Bone marrow (tissue), 2 donors: ENCODE measurements at regions not wholly inside any gene's neighbourhood (a gene's known extent, or its start where the extent isn't known, plus 50 kb on each side); places are given as distances from the start of the nearest gene placed in this dataset.
"Not testable (repeated sequence)": the region's sequence is repeated elsewhere in the genome, so short reads cannot be mapped to it uniquely, and the experiment has no call there.

Experiments used
- DNase-seq, 2 donors: peaks; one replicate each; lab custom pipeline; 2025; lab: John Stamatoyannopoulos, UW

GRCh38 chr10:90119631-90120280 lies 418.4 kb downstream of the KIF20B start:
- DNase-seq = not testable (repeated sequence)

- DNase-seq = no peak
Measured at GRCh38 chr10:90125456-90126255, 424.3 kb downstream of the KIF20B start.

- DNase-seq = no peak
Measured at GRCh38 chr10:90126256-90126595, 424.8 kb downstream of the KIF20B start.

- no peak for DNase-seq
Measured at GRCh38 chr10:90130321-90131086, 429.1 kb downstream of the KIF20B start.

GRCh38 chr10:90133606-90134005 lies 432.2 kb downstream of the KIF20B start:
- no peak for DNase-seq

- DNase-seq = no peak
Measured at GRCh38 chr10:90136731-90137316, 435.4 kb downstream of the KIF20B start.

- no peak for DNase-seq
Measured at GRCh38 chr10:90138844-90139243, 437.5 kb downstream of the KIF20B start.

GRCh38 chr10:90141791-90142190 lies 440.4 kb downstream of the KIF20B start:
- no peak for DNase-seq

GRCh38 chr10:90143937-90144336 lies 442.5 kb downstream of the KIF20B start:
- DNase-seq = no peak

GRCh38 chr10:90148116-90148855 lies 446.9 kb downstream of the KIF20B start:
- DNase-seq = no peak

- DNase-seq = no peak
Measured at GRCh38 chr10:90149563-90149962, 448.2 kb downstream of the KIF20B start.

- no peak for DNase-seq
Measured at GRCh38 chr10:90162271-90162853, 461.0 kb downstream of the KIF20B start.

- DNase-seq = no peak
Measured at GRCh38 chr10:90167174-90168064, 466.0 kb downstream of the KIF20B start.

- no peak for DNase-seq
Measured at GRCh38 chr10:90168244-90168643, 466.9 kb downstream of the KIF20B start.

- DNase-seq = no peak
Measured at GRCh38 chr10:90171014-90171722, 469.8 kb downstream of the KIF20B start.

- DNase-seq = no peak
Measured at GRCh38 chr10:90174531-90174930, 473.1 kb downstream of the KIF20B start.

GRCh38 chr10:90175161-90175681 lies 473.8 kb downstream of the KIF20B start:
- DNase-seq = no peak

- DNase-seq = peak; percentile 13 to 17
Measured at GRCh38 chr10:90179696-90180407, 478.5 kb downstream of the KIF20B start.
